ENCODE measurements at regions not wholly inside any gene's neighbourhood (a gene's known extent, or its start where the extent isn't known, plus 50 kb on each side); places are given as distances from the start of the nearest gene placed in this dataset.

DNA sequence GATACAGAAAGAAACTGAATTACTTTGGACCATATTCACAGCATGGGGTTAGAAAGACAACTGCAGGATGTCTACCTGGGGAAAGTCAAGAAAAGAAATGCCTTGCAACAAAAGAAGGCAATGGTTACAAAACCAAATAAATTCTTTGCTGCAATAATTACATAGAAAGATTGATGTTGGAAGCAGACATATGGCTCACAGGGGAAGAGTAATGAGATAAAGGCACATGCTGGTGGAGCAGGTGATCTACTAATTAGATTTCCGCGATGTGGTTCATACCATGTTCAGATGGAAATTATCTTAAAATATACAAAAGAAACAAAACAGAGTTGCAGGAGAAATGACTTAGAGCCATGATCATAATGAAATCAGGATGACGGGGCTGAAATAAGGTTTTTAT lies 718.8 kb upstream of the PKDCC start:
- TF ChIP-seq, protein P1, sequence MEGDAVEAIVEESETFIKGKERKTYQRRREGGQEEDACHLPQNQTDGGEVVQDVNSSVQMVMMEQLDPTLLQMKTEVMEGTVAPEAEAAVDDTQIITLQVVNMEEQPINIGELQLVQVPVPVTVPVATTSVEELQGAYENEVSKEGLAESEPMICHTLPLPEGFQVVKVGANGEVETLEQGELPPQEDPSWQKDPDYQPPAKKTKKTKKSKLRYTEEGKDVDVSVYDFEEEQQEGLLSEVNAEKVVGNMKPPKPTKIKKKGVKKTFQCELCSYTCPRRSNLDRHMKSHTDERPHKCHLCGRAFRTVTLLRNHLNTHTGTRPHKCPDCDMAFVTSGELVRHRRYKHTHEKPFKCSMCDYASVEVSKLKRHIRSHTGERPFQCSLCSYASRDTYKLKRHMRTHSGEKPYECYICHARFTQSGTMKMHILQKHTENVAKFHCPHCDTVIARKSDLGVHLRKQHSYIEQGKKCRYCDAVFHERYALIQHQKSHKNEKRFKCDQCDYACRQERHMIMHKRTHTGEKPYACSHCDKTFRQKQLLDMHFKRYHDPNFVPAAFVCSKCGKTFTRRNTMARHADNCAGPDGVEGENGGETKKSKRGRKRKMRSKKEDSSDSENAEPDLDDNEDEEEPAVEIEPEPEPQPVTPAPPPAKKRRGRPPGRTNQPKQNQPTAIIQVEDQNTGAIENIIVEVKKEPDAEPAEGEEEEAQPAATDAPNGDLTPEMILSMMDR (IDR thresholded peaks at IDR 0.05; ENCODE audit: low read depth, low read length), result no peak
- TF ChIP-seq EZH2phosphoT487 (IDR thresholded peaks at IDR 0.05; ENCODE audit: low read depth), result no peak
